ENCODE measurements at regions not wholly inside any gene's neighbourhood (a gene's known extent, or its start where the extent isn't known, plus 50 kb on each side); places are given as distances from the start of the nearest gene placed in this dataset.
"Not testable (repeated sequence)": the region's sequence is repeated elsewhere in the genome, so short reads cannot be mapped to it uniquely, and the experiment has no call there.

DNA sequence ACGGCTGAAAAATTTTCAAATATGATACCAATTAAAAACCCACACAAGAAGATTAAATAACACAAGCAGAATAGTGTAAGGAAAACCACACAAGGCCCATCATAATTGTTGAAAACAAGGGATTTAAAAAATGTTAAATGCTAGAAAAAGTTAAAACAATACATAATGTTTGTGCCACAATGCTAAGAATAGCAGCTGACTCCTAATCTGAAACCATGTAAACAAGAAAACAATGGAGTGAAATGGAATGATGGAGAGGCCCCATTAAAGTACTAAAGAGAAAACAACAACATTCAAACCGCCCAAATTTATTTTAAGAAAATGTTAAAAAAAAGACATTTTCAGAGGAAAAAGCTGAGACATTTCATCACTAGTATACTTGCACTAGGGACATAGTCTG lies 663.6 kb upstream of the NCAM2 start:
- no peak for DNase-seq (ENCODE audit: low read depth in 2 of 2)

DNA sequence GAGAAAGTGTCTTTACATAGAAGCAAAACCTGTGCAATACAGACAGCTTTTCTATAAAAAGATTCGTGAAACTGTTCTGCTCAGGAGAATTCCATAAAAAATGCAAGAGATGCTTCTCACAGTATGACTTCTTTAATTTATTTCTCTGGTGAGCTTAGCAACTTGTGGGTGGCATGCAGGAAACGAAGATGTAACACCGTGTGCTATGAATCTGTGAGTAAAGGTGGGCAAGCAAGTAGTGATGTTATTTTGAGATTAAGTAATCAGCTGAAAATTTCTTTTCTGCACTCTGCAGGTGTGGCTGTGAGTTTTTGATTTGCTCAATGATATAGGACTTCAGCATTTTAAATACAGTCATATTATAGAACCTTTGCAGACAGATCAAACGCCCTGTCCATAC lies 656.8 kb upstream of the NCAM2 start:
- DNase-seq (ENCODE audit: low read depth in 2 of 2) = no peak

DNA sequence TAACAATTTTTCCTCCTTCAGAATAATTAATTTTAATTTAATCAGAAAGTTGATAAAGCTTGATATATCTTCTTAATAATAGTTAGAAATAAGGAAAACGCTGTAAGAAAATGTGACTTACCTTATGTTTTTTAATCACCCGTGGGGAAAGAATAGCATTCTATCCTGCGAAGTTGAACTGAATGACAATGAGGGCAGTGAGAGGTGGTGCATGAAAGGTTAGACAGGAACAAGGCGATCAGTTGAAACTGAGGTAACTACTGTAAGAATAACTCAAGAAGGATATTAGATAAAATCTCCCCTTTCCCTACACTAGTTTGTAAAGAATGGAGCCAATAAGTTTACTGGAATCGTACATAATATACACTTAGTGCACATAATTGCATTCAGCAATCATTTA lies 655.0 kb upstream of the NCAM2 start:
- DNase-seq (ENCODE audit: low read depth in 2 of 2) = no peak

DNA sequence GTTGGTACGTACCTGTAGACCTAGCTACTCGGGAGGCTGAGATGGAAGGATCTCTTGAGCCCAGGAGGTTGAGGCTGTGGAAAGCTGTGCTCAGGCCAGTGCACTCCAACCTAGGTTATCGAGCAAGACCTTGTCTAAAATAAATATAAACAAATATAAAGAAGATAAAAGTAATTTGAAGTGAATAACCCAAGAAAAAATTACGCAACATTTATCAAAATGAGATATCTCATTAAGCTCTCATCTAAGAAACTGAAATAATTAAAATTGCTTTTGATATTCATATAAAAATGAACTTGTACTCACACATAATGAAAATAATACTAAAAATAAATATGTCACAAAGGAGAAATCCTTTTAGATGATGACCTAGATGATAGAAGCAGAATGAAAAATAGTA lies 647.1 kb upstream of the NCAM2 start:
- no peak for DNase-seq (ENCODE audit: low read depth in 2 of 2)

DNA sequence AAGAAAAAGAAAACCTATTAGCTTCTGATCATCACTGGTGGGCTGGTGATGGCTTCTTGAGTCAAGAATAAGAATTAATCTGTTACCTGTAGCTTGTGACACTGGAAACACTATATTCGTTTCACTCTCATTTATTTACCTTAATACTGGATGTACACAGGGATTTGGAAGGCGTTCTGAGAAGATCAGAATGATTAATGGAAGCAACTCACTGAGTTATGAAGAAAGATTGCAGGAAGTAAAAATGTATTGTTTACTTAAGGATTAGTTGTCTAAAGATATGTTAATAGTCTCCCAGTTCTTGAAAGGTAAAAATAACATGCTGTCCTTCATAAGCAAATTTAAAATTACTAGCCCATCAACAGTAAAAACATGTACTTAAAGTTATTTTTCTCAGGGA lies 644.9 kb upstream of the NCAM2 start:
- no peak for DNase-seq (ENCODE audit: low read depth in 2 of 2)

DNA sequence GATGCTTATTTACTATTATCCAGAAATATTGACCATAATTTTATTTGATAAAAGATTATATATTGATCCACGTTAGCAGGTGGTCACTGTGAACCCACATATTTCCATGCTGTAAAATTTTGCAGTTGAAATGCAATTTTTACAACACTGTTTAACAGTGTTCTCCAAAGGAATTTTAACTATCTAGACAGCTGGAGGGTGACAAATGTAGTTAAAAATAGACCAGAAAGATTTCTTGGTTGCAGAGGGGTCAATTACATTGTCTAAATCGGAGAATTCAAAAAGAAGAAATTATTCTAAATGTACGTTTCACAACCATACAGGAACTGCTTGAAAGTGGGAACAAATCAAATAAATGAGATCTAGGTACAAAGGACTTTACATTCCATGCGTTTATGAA lies 625.2 kb upstream of the NCAM2 start:
- DNase-seq (ENCODE audit: low read depth in 2 of 2) = no peak

DNA sequence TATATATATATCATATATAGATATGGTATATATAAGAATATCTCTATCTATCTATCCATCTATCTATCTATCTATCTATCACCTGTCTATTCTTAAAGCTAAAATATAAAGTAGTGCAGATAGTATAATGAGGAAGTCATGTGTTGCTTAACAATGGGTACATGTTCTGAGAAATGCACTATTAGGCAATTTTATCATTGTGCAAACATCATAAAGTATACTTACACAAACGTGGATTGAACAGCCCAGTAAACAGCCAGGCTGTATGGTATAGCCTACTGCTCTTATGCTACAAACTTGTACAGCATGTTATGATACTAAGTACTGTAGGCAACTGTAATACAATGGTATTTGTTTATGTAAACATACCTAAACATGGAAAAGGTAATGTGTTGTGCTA lies 621.0 kb upstream of the NCAM2 start:
- no peak for DNase-seq (ENCODE audit: low read depth in 2 of 2)

DNA sequence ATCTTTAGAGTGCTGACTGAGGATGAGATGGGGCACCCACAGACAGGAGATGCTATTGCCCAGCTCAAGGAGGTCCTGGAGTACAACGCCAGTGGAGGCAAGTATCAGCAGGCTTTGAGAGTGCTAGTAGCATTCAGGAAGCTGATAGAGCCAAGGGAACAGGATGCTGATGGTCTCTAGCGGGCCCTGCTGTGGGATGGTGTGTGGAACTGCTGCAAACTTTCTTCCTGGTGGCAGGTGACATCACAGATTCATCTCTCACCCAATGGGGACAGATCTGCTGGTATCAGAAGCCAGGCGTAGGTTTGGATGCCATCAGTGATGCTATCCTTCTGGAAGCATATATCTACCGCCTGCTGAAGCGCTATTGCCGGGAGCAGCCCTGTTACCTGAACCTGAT lies 609.8 kb upstream of the NCAM2 start:
- DNase-seq (ENCODE audit: low read depth in 2 of 2) = no peak

DNA sequence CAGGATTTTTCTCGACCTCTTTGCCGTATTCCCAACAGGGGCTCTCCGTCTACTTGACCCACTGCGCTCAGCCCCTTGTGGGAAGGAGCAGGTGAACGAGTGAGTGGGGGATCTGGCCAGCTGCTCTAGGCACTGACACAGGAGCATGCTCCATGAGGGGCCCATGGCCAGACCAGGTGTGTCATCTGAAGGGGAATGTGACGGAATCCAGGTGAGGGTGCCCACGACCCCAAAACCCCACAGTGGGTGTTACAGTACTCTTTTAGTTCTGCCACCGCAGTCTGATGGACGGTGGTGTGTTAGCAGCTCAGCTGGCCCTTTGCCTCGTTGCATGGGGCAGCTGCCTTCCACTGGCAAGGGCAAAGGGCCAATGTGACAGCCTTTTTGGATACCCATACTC lies 601.4 kb upstream of the NCAM2 start:
- DNase-seq (ENCODE audit: low read depth in 2 of 2) = no peak

DNA sequence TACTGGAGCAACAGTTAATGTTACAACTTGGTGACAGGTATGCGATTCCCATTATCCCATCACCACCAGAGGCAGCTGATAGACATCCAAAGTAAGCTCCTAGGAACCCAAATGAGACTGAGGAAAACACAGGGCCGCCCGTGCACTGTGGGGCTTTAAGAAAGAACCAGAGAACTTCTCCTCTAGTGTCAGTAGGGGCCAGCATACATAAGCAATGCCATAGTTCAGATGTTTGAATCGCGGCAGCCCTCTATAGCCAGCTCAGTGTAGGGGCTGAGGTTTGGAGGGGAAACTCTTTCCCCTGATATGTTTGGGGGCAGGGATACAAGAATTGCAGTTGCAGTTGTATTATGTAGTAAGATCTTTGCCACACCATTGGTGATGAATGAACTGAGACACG lies 593.3 kb upstream of the NCAM2 start:
- DNase-seq (ENCODE audit: low read depth in 2 of 2) = no peak

DNA sequence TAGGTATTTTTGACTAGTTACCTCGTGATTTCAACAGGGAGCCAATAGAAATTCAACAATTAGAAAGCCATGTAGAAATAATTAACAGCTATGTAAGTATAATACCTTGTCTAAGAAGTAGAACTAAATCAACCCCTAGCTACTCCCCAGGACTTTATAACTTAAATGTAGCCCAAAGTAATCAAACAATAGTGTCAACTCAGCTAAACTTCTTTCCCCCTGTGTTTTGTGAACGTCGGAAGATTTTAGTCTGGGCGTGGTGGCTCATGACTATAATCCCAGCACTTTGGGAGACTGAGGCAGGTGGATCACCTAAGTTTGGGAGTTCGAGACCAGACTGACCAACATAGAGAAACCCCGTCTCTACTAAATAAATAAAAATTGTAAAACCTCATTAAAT lies 579.9 kb upstream of the NCAM2 start:
- no peak for DNase-seq (ENCODE audit: low read depth in 2 of 2)

DNA sequence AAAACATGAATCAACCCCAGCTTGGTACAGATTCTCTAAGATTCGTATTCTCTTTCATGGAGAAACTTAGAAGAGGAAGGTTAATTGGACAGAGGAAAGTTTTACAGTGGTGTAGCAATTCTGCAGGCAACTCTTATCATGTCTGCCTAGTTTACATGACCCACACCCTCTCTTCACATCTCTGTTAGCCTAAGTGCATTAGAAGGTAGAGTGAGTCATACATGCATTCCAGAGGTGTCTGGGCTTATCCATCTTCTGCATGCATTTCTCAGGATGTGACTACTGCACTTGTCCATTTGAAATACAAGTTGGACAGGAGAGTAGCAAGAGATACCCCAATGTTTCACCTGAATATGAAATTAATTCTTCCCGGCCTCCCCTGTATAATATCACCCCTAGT lies 578.4 kb upstream of the NCAM2 start:
- no peak for DNase-seq (ENCODE audit: low read depth in 2 of 2)

DNA sequence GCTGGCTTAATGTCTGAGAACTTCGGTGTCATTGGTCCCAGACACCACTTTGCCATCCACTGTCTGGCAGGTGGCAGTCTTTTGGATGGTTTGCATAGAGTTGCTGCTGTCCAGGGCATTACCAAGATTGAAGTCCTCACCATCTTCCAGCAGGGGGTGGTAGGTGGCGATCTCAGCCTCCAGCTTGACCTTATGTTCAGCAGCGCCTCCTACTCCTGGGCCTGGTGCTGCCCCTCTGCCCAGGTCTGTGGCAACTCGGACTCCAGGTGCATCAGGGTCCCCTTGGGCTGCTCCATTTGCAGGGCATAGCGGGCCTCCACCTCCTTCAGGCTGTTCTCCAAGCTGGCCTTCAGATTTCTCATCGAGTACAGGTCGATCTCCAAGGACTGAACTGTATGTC lies 573.3 kb upstream of the NCAM2 start:
- DNase-seq (ENCODE audit: low read depth in 2 of 2) = no peak

DNA sequence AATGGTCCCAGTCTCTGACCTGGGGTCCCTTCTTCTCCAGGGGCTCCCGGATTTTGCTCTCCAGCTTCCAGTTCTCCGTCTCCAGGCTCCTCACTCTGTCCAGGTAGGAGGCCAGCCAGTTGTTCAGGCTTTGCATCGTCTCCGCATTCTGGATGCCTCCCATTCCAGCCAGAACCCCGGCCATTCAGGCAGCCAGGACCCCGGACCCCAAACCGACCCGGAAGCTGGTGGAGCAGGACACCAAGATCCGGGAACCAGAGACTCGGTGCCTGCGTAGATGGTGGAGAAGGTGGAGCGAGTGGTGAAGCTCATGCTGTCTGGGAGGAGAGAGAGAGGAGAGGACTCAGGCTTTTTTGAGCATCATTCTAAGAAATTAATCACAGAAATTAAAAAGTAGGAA lies 572.4 kb upstream of the NCAM2 start:
- DNase-seq (ENCODE audit: low read depth in 2 of 2) = no peak

DNA sequence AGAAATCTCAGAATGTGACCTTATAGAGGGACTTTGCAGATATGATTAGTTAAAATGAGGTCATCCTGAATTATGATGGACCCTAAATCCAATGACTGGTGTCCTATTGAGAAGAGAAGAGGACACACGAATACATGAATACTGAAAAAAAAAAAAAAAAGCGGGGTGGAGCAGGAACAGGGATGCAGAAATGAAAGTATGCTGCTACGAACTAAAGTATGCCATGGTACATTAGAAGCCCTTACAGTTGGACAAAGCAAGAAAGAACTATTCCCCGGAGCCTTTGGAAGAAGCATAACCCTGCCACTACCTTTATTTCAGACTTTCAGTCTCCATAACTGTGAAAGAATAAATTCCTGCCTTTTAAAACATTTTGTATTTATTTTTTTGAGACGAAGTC lies 557.9 kb upstream of the NCAM2 start:
- no peak for DNase-seq (ENCODE audit: low read depth in 2 of 2)

DNA sequence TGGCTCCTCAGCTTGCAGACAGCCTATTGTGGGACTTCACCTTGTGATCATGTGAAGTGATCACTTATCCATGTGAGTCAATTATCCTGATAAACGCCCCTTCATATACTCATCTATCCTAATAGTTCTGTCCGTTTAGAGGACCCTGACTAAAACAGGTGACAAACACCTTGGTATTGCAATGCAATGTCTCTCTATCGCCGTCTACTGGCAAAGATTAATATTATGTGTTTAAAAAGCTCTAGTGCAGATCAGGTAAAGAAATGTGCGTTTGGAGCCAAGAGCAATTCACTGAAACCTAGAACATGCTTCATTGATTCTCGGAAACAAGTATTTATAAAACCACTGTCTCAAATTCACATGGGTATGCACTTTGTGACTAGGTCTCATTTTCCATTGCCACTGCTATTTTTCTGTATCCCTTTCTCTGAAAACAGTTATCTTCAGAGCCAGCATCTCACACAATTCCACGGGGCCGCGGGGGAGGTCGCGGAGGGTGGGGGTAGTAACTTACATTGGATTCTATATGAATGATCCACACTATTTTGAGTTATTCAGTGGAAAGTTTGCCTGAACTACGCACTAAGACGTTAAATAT lies 554.6 kb upstream of the NCAM2 start:
- no peak for DNase-seq (ENCODE audit: low read depth in 2 of 2)

DNA sequence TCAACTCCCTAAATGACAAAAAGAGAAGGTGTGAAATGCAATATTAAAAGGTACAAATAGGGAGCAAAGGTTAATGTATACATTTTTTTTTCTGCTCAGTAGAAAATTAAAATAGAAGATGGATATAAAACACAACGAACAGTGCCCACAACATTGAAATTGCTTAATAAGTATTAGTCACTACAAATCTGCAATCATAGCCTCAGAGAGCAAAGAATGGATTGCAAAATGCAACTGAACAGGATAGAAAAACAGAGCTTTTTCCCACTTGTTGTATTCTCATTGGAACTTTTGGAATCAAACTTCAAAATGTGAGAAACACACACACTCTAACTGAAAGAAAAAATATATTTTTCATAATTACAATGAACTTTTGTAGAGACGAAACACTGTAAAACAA lies 552.2 kb upstream of the NCAM2 start:
- no peak for DNase-seq (ENCODE audit: low read depth in 2 of 2)

DNA sequence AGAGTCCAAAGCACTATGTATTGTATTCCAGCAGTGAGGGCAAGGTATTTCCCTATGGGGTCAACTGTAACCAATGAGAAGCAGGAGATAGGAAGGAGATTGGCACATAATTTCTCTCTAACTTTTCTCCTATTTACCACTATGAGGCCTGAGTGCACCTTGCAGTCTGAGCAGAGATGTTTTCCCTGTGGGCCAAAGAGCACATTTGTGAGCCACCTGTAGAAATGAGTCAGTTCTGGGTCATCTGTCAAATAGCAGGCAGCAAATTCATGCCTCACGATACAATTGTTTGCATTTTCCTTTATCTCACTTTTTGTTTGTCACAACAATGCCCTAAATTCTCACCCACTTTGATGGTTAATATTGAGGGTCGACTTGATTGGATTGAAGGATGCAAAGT lies 547.2 kb upstream of the NCAM2 start:
- no peak for DNase-seq (ENCODE audit: low read depth in 2 of 2)

DNA sequence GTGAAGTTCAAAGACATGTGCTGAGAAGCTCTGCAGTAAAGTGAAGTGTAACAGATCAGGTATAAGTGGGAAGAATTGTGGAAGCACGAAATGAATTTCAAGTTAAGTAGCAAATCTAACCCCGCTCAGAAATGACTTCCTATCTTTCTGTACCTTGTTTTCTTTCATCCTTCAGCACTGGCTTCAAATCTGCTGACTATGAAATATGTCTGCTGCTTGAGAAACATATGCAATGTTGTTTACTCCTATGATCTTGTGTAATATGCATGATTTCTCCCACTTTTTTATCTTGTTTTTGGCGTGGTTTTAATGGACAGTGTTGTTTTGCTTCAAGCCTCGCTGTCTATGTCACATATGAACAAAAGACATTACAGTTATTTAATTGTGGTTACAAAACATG lies 545.3 kb upstream of the NCAM2 start:
- DNase-seq (ENCODE audit: low read depth in 2 of 2) = no peak

DNA sequence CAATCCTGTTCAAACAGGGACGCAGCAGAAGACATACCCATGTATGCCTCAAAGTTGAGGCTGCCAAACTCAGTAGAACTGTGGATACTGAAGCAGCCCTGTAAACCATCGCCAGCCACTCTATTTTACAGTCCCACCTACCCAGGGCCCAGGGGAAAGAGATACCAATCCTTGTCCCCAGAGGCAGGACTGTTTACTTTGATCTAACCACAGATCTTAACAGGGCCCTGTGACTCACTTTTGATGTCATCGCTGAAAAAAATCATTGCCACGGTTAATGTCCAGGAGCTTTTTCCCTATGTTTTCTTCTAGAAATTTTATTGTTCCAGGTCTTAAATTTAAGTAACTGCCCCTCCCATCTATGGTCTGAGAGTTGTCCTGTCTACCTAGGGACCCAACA lies 538.4 kb upstream of the NCAM2 start:
- DNase-seq (ENCODE audit: low read depth in 2 of 2) = no peak

DNA sequence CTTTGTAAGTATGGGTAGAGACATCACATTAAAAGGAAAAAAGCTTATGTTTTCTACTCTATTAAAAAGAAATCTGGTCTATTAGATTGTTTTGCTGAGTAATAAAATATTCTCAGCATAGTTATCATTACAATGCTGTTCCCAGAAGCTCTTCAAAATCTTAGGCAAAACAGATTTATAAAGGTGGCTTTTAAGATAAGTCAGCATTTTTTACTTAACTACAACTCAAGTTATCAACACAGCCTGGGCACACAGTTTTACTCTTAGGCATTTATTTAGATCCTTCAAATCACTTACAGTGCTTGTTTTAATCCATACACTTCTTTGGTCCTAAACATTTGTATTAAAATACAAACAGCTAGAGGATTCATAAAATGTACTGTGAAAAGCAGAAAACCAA lies 534.8 kb upstream of the NCAM2 start:
- no peak for DNase-seq (ENCODE audit: low read depth in 2 of 2)

DNA sequence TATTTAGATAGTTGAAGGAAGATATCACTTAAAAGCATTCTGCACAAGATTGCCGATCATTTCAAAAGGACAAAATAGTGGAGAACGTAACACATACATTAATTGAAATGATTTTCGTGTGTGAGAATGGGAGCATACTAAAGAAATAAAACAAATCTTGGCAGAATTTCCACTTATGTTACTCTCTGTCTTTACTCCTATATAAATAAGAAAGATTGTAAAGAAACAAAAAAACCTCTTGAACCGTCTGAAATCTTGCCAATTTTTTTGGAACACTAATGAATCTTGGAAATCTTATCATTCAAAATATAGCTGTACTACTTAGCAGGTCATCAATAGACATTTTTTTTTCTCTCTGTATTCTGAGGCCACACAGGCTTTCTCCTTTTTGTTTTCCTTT lies 528.8 kb upstream of the NCAM2 start:
- DNase-seq (ENCODE audit: low read depth in 2 of 2) = no peak

DNA sequence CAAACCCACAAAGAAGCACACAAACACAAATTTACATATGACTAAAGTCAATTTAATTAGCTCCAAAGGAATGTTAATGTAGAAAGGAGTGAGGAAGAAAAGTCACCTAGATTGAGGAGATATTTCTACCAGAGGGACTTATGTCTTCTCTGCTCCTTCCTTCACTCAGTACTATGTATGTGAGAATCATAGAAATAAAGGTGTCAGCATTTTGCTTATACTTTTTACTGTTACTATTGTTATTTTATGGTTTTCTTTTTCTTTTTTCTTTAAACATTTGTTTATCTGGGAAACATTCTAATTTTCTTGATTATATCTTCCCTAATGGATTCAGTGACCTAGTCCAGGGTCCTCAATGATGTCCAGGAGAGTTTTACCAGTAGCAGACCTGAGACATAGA lies 511.9 kb upstream of the NCAM2 start:
- DNase-seq (ENCODE audit: low read depth in 2 of 2) = no peak

DNA sequence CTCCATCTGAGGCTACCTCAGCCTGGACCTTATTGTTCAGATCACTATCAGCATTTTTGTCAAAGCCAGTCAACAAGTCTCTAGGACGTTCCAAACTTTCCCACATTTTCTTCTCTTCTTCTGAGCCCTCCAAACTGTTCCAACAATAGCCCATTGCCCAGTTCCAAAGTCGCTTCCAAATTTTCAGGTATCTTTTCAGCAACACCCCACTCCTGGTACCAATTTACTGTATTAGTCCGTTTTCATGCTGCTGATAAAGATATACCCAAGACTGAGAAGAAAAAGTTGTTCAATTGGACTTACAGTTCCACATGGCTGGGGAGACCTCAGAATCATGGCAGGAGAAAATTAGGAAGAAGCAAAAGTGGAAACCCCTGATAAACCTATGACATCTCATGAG lies 495.3 kb upstream of the NCAM2 start:
- DNase-seq (ENCODE audit: low read depth in 2 of 2) = not testable (repeated sequence)

DNA sequence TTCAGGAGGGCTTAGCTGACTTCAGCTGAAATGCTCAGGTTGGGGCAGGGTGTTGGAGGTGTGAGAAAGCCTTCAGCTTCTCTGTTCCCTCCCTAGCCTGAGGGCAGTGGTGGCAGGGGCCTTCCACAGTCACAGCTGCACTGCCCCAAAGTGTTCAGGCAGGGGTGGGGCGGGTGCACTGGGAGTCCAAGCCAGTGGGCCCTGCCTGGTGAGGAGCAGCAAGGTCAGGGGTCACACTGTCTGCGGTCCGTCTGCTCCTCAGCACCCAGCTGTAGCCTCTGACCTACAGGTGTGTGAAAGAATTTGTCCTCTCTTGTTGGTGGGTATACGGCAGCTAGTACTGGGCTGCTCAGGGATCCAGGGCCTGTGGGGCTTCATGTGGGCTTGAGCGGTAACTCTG lies 490.4 kb upstream of the NCAM2 start:
- no peak for DNase-seq (ENCODE audit: low read depth in 2 of 2)
